NT2/D1 (cell line): ENCODE measurements at regions not wholly inside any gene's neighbourhood (a gene's known extent, or its start where the extent isn't known, plus 50 kb on each side); places are given as distances from the start of the nearest gene placed in this dataset.
"Not testable (repeated sequence)": the region's sequence is repeated elsewhere in the genome, so short reads cannot be mapped to it uniquely, and the experiment has no call there.

Experiments used
- DNase-seq: peaks from one replicate; pipeline ENCODE4 v3.0.0-alpha.2; 2011; ENCODE audit warnings: low read depth, low spot score
- H3K27me3 ChIP-seq: 2 replicates; pipeline ENCODE4 v1.6.0; 2011; ENCODE audit warnings: mild to moderate bottlenecking; ENCODE audit not compliant: insufficient read length, insufficient read depth
- H3K36me3 ChIP-seq: 2 replicates; pipeline ENCODE4 v1.6.1; 2011; ENCODE audit warnings: mild to moderate bottlenecking, low read length, mixed read lengths; ENCODE audit not compliant: insufficient read depth, insufficient read length
- H3K4me1 ChIP-seq: 2 replicates; pipeline ENCODE4 v1.5.1; 2011; ENCODE audit not compliant: insufficient read depth, insufficient read length
- H3K4me3 ChIP-seq: 2 replicates; pipeline ENCODE4 v1.5.1; 2011; ENCODE audit warnings: low read depth; ENCODE audit not compliant: insufficient read length
- H3K9ac ChIP-seq: 2 replicates; pipeline ENCODE4 v1.6.0; 2011; ENCODE audit warnings: low read depth; ENCODE audit not compliant: insufficient read length
- H3K9me3 ChIP-seq: 2 replicates; pipeline ENCODE4 v1.5.1; 2011; ENCODE audit warnings: mild to moderate bottlenecking, low read length; ENCODE audit not compliant: insufficient read depth
- SUZ12 ChIP-seq: IDR thresholded peaks from 2 replicates; pipeline ENCODE4 v1.6.1; 2011; ENCODE audit not compliant: insufficient read length, insufficient read depth; ENCODE audit errors: extremely low read depth
- YY1 ChIP-seq: IDR thresholded peaks from 2 replicates; pipeline ENCODE4 v1.6.1; 2011; ENCODE audit not compliant: insufficient read length, insufficient read depth
- ZNF274 ChIP-seq: IDR thresholded peaks from 2 replicates; pipeline ENCODE4 v1.6.1; 2011; ENCODE audit warnings: mild to moderate bottlenecking, low read depth, low read length

GRCh38 chr3:8050283-8050682, 451.3 kb upstream of the LMCD1 start:
- TF ChIP-seq ZNF274 (no peak), YY1 (no peak), SUZ12 (no peak)
- Histone ChIP-seq H3K4me3 (no peak overlapping the region), H3K9ac (no peak overlapping the region), H3K27me3 (no peaks in the 10 kb centered on the region), H3K36me3 (no peaks in the 10 kb centered on the region), H3K4me1 (no peaks in the 10 kb centered on the region), H3K9me3 (no peaks in the 10 kb centered on the region)
- no peak for DNase-seq

- no peak overlapping the region for H3K9ac ChIP-seq
- no peaks in the 10 kb centered on the region for H3K4me1 ChIP-seq
- no peaks in the 10 kb centered on the region for H3K36me3 ChIP-seq
- no peak overlapping the region for H3K4me3 ChIP-seq
- no peaks in the 10 kb centered on the region for H3K27me3 ChIP-seq
- no peak for DNase-seq
- TF ChIP-seq SUZ12 (no peak), ZNF274 (no peak), YY1 (no peak)
- H3K9me3 ChIP-seq, result no peaks in the 10 kb centered on the region
Measured at GRCh38 chr3:8052659-8053058, 449.0 kb upstream of the LMCD1 start.

GRCh38 chr3:8068135-8068534, 433.5 kb upstream of the LMCD1 start:
- H3K36me3 ChIP-seq, H3K4me3 ChIP-seq, H3K9ac ChIP-seq, DNase-seq, H3K9me3 ChIP-seq, H3K27me3 ChIP-seq, H3K4me1 ChIP-seq: not testable (repeated sequence)

GRCh38 chr3:8069471-8069870, 432.2 kb upstream of the LMCD1 start:
- TF ChIP-seq SUZ12, result no peak
- Histone ChIP-seq H3K27me3 (no peaks in the 10 kb centered on the region), H3K9ac (no peak overlapping the region), H3K9me3 (no peaks in the 10 kb centered on the region), H3K4me1 (no peaks in the 10 kb centered on the region), H3K36me3 (no peaks in the 10 kb centered on the region), H3K4me3 (no peak overlapping the region)
- DNase-seq, result peak; percentile 5

GRCh38 chr3:8070011-8070410, 431.6 kb upstream of the LMCD1 start:
- DNase-seq, result no peak
- Histone ChIP-seq H3K9me3 (no peaks in the 10 kb centered on the region), H3K4me1 (no peaks in the 10 kb centered on the region), H3K27me3 (no peaks in the 10 kb centered on the region), H3K4me3 (no peak overlapping the region), H3K36me3 (no peaks in the 10 kb centered on the region), H3K9ac (no peak overlapping the region)
- TF ChIP-seq SUZ12 (no peak), YY1 (no peak), ZNF274 (no peak)

- H3K9me3 ChIP-seq, H3K4me3 ChIP-seq, H3K9ac ChIP-seq, DNase-seq, H3K4me1 ChIP-seq, H3K27me3 ChIP-seq, H3K36me3 ChIP-seq: not testable (repeated sequence)
Measured at GRCh38 chr3:8074740-8075139, 426.9 kb upstream of the LMCD1 start.

- Histone ChIP-seq H3K4me3 (no peak overlapping the region), H3K27me3 (no peaks in the 10 kb centered on the region), H3K9me3 (no peaks in the 10 kb centered on the region), H3K4me1 (no peaks in the 10 kb centered on the region), H3K9ac (no peak overlapping the region), H3K36me3 (no peaks in the 10 kb centered on the region)
- DNase-seq, result no peak
- no peak for TF ChIP-seq ZNF274
- no peak for TF ChIP-seq SUZ12
- TF ChIP-seq YY1, result no peak
Measured at GRCh38 chr3:8077126-8077525, 424.5 kb upstream of the LMCD1 start.

- no peak for DNase-seq
- Histone ChIP-seq H3K9ac (no peak overlapping the region), H3K36me3 (no peaks in the 10 kb centered on the region), H3K27me3 (no peaks in the 10 kb centered on the region), H3K4me1 (no peaks in the 10 kb centered on the region), H3K9me3 (no peaks in the 10 kb centered on the region), H3K4me3 (no peak overlapping the region)
- TF ChIP-seq SUZ12 (no peak), ZNF274 (no peak), YY1 (no peak)
Measured at GRCh38 chr3:8080464-8080863, 421.2 kb upstream of the LMCD1 start.
